Osteoblast (primary cell): ENCODE measurements at regions not wholly inside any gene's neighbourhood (a gene's known extent, or its start where the extent isn't known, plus 50 kb on each side); places are given as distances from the start of the nearest gene placed in this dataset. TPM values are rescaled to one million over a fixed set of nuclear protein-coding genes. Genes with fewer than 3 reads are reported as not detected.

Source experiments
- DNase-seq: peaks from one replicate; pipeline ENCODE4 v3.0.0; 2011; ENCODE audit warnings: low spot score, mixed read lengths; ENCODE audit not compliant: insufficient read length; ENCODE audit errors: missing footprints
- H2AFZ ChIP-seq: 2 replicates; pipeline ENCODE4 v1.6.0; 2011; ENCODE audit warnings: mild to moderate bottlenecking, low read length
- H3K27ac ChIP-seq: 2 replicates; pipeline ENCODE4 v1.5.1; 2011; ENCODE audit warnings: mild to moderate bottlenecking, low read depth, low read length, moderate library complexity
- H3K27me3 ChIP-seq: 2 replicates; pipeline ENCODE4 v1.6.0; 2012; ENCODE audit warnings: mild to moderate bottlenecking, control low read depth, inconsistent platforms, low read length, moderate library complexity; ENCODE audit not compliant: insufficient read depth
- H3K36me3 ChIP-seq: 2 replicates; pipeline ENCODE4 v1.5.1; 2011; ENCODE audit warnings: mild to moderate bottlenecking, low read length, control low read depth, moderate library complexity; ENCODE audit not compliant: insufficient read depth
- H3K4me1 ChIP-seq: 2 replicates; pipeline ENCODE4 v1.5.1; 2011; ENCODE audit warnings: mild to moderate bottlenecking, low read length, control low read depth, moderate library complexity; ENCODE audit not compliant: insufficient read depth
- H3K4me2 ChIP-seq: 2 replicates; pipeline ENCODE4 v1.6.0; 2011; ENCODE audit warnings: mild to moderate bottlenecking, low read length; ENCODE audit not compliant: insufficient read depth
- H3K4me3 ChIP-seq: fragments of 200-600 bp; sonication (generic); 3 replicates; pipeline ENCODE4 v1.5.1; 2012; ENCODE audit warnings: mild to moderate bottlenecking, low read length, inconsistent platforms; ENCODE audit not compliant: insufficient read depth
- H3K79me2 ChIP-seq: 2 replicates; pipeline ENCODE4 v1.6.0; 2012; ENCODE audit warnings: mild to moderate bottlenecking, low read length, control low read depth, inconsistent platforms; ENCODE audit not compliant: insufficient read depth
- H3K9me3 ChIP-seq: 2 replicates; pipeline ENCODE4 v1.5.1; 2011; ENCODE audit warnings: low read depth, low read length, control low read depth
- H4K20me1 ChIP-seq: 2 replicates; pipeline ENCODE4 v1.6.0; 2012; ENCODE audit warnings: mild to moderate bottlenecking, low read length, control low read depth; ENCODE audit not compliant: insufficient read depth
- CTCF ChIP-seq: IDR thresholded peaks from 2 replicates; pipeline ENCODE4 v1.5.1; 2011; ENCODE audit warnings: mild to moderate bottlenecking, low read depth, low read length, moderate library complexity; ENCODE audit errors: extremely low read depth
- small RNA-seq: library from RNA; depleted of rRNA; stranded (forward); fragments of <200 nt; gene quantifications from one replicate; pipeline ENCODE3, GENCODE V24; 2012

DNA sequence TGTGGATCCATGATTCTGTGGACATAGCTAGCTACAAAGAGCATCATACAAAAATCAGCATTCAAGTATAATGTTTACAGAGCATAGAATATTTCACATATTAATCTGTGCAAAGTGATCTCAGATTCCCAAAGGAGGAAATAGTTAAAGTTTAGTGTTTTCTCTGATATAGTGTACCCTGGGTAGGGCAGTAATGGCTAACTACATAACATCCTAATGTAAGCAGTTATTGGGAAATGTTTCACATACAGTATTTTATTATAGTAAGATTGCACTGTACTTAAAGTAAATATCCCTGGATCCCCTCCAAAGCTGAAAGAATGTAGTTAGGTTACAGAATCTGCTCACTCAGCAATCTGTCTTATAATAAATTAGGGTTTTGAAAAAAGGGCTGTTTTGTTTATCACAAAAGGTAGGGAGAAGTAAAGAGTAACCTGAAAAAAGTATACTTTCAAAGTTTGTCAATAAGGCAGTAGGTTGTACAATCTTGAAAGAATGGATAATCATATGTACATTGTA, 52.5 kb upstream of the SMARCA2 start:
- H3K4me2 ChIP-seq, result no peak overlapping the region
- H3K36me3 ChIP-seq, result no peaks in the 10 kb centered on the region
- no peaks in the 10 kb centered on the region for H3K9me3 ChIP-seq
- H3K4me1 ChIP-seq, result no peaks in the 10 kb centered on the region
- H3K4me3 ChIP-seq, result no peak overlapping the region
- H4K20me1 ChIP-seq, result no peaks in the 10 kb centered on the region
- no peak for TF ChIP-seq CTCF
- H3K27me3 ChIP-seq, result no peaks in the 10 kb centered on the region
- no peaks in the 10 kb centered on the region for H3K79me2 ChIP-seq
- DNase-seq, result no peak
- no peak overlapping the region for H2AFZ ChIP-seq
- no peak overlapping the region for H3K27ac ChIP-seq

- H3K27ac ChIP-seq, result no peak overlapping the region
Observed at GRCh38 chr9:1964093-1964492, 51.1 kb upstream of the SMARCA2 start.

More at GRCh38 chr9:1964093-1964492, 51.1 kb upstream of the SMARCA2 start:
- no peaks in the 10 kb centered on the region for H3K36me3 ChIP-seq
- no peak overlapping the region for H2AFZ ChIP-seq
- DNase-seq, result no peak
- no peaks in the 10 kb centered on the region for H3K9me3 ChIP-seq
- H3K79me2 ChIP-seq, result no peaks in the 10 kb centered on the region
- H4K20me1 ChIP-seq, result no peaks in the 10 kb centered on the region
- no peak overlapping the region for H3K4me2 ChIP-seq
- no peak overlapping the region for H3K4me3 ChIP-seq
- H3K27me3 ChIP-seq, result no peaks in the 10 kb centered on the region
- H3K4me1 ChIP-seq, result no peaks in the 10 kb centered on the region
- TF ChIP-seq CTCF, result no peak

Small RNA genes in the stretch of these regions (small RNA-seq; reads per million reads assigned to genes)
- not detected for gene RNA5SP279
